K562 (cell line): ENCODE measurements at regions not wholly inside any gene's neighbourhood (a gene's known extent, or its start where the extent isn't known, plus 50 kb on each side); places are given as distances from the start of the nearest gene placed in this dataset.

Experiments
- ATAC-seq: fragments of 200-7000 bp; cut with Tn5 transposase; 3 replicates; pipeline ENCODE4 v1.9.1; 2020; ENCODE audit warnings: moderate library complexity
- BruUV-seq: library from RNA; stranded (reverse); fragments of 400-500 nt; replicated peaks from 2 replicates; lab custom pipeline; 2021; lab: Mats Ljungman, UMichigan
- CTCF ChIA-PET: fragments of 300-600 bp; formaldehyde crosslinking; extraction: SDS; loops from one replicate; lab custom pipeline; 2021; ENCODE audit warnings: low intra/inter-chr PET ratio; lab: Yijun Ruan, JAX
- POLR2A ChIA-PET: fragments of 300-600, 350-650 bp; sonication (Branson Sonifier 250); formaldehyde crosslinking; extraction: SDS; loops from one replicate; lab custom pipeline; 2021; ENCODE audit warnings: antibody characterized with exemption, inconsistent platforms; lab: Yijun Ruan, JAX
- DNase-seq, 4 experiments: peaks; one replicate each; pipeline versions ENCODE4 v3.0.0 to v3.0.0-alpha.2; 2011 to 2018; ENCODE audit warnings: low spot score in 3 of 4, mixed read lengths in 3 of 4; ENCODE audit errors: extremely low read depth in 1 of 4
- FAIRE-seq: peaks from 2 replicates; lab custom pipeline; 2011; peaks lifted over from hg19 to GRCh38; lab: Jason Lieb, UNC
- H2AFZ ChIP-seq: 2 replicates; pipeline ENCODE4 v1.6.0; 2011; ENCODE audit warnings: low read depth, low read length, control low read depth, inconsistent platforms
- H3K27ac ChIP-seq: fragments of 200-600 bp; 3 replicates; pipeline ENCODE4 v1.8.0; 2011; ENCODE audit warnings: low read depth, mild to moderate bottlenecking, control low read depth, inconsistent platforms, low read length, moderate library complexity, mixed read lengths; ENCODE audit errors: extremely low read depth
- H3K27me3 ChIP-seq, 2 experiments: fragments of 300-600 bp in 1 of 2; 2 replicates in 1 of 2; 3 replicates in 1 of 2; pipeline versions ENCODE4 v1.6.0 to v1.8.0; 2011; ENCODE audit warnings: inconsistent platforms in 2 of 2, low read length in 2 of 2, mild to moderate bottlenecking in 1 of 2, mixed read lengths in 1 of 2, moderate library complexity in 1 of 2; ENCODE audit not compliant: control insufficient read depth in 2 of 2, insufficient read depth in 2 of 2
- H3K36me3 ChIP-seq: fragments of 300-600 bp; 3 replicates; pipeline ENCODE4 v1.8.0; 2011; ENCODE audit warnings: mild to moderate bottlenecking, low read length, inconsistent platforms; ENCODE audit not compliant: control insufficient read depth, insufficient read depth
- H3K4me1 ChIP-seq, 2 experiments: fragments of 200-600 bp in 1 of 2; replicated peaks in 1 of 2; 2 replicates in 1 of 2; 3 replicates in 1 of 2; pipeline versions ENCODE4 v1.5.1 to v1.8.0; 2011; ENCODE audit warnings: inconsistent platforms in 2 of 2, low read length in 2 of 2, mild to moderate bottlenecking in 1 of 2, mixed read lengths in 1 of 2, moderate library complexity in 1 of 2; ENCODE audit not compliant: control insufficient read depth in 2 of 2, insufficient read depth in 2 of 2
- H3K4me2 ChIP-seq: 2 replicates; pipeline ENCODE4 v1.6.1; 2011; ENCODE audit warnings: low read length, control low read depth, inconsistent platforms, mixed read lengths; ENCODE audit not compliant: insufficient read depth
- H3K4me3 ChIP-seq: fragments of 200-600 bp; sonication (generic), shearing (Covaris generic); 2 replicates; pipeline ENCODE4 v1.5.1; 2016; ENCODE audit warnings: control low read depth, inconsistent platforms
- H3K79me2 ChIP-seq: fragments of 200-600 bp; 3 replicates; pipeline ENCODE4 v1.8.0; 2011; ENCODE audit warnings: low read length, inconsistent platforms; ENCODE audit not compliant: control insufficient read depth, insufficient read depth
- H3K9ac ChIP-seq, 2 experiments: 2 replicates each; pipeline versions ENCODE4 v1.6.0 to v1.6.1; 2011; ENCODE audit warnings: low read depth in 2 of 2, low read length in 2 of 2, control low read depth in 1 of 2, inconsistent platforms in 1 of 2, mild to moderate bottlenecking in 1 of 2, mixed read lengths in 1 of 2; ENCODE audit not compliant: insufficient read depth in 1 of 2
- H3K9me1 ChIP-seq: one replicate; pipeline ENCODE4 v1.6.0; 2011; ENCODE audit warnings: inconsistent platforms, mild to moderate bottlenecking, low read length, moderate library complexity; ENCODE audit not compliant: control insufficient read depth, insufficient read depth
- H3K9me3 ChIP-seq: replicated peaks from 2 replicates; pipeline ENCODE4 v1.5.1; 2011; ENCODE audit warnings: low read depth, low read length, inconsistent platforms; ENCODE audit not compliant: control insufficient read depth, insufficient read depth
- H4K20me1 ChIP-seq: replicated peaks from 2 replicates; pipeline ENCODE4 v1.6.1; 2011; ENCODE audit warnings: low read length, inconsistent platforms, mixed read lengths; ENCODE audit not compliant: control insufficient read depth, insufficient read depth
- DIDO1 ChIP-seq: fragments of 450-650 bp; IDR thresholded peaks from 2 replicates; pipeline ENCODE4 v1.6.1; 2016; ENCODE audit warnings: low read depth, missing biosample characterization, missing genetic modification characterization
- FIP1L1 ChIP-seq: fragments of 200-400 bp; formaldehyde crosslinking; IDR thresholded peaks from 2 replicates; pipeline ENCODE4 v1.6.1; 2018; ENCODE audit warnings: mild to moderate bottlenecking, low read depth, low read length; ENCODE audit not compliant: poor library complexity, severe bottlenecking
- HDAC6 ChIP-seq: IDR thresholded peaks from 2 replicates; pipeline ENCODE4 v1.6.1; 2012; ENCODE audit warnings: low read depth, mild to moderate bottlenecking, control low read depth, inconsistent platforms, low read length, moderate library complexity
- KLF1 ChIP-seq: fragments of 450-650 bp; IDR thresholded peaks from 2 replicates; pipeline ENCODE4 v1.6.1; 2016; ENCODE audit warnings: missing genetic modification characterization, missing compliant biosample characterization
- SRSF7 ChIP-seq: fragments of 200-400 bp; formaldehyde crosslinking; optimal IDR thresholded peaks from 2 replicates; pipeline ENCODE3; 2017; ENCODE audit warnings: mild to moderate bottlenecking, low read depth, low read length
- STAG1 ChIP-seq: sonication (generic); formaldehyde crosslinking; IDR thresholded peaks from 2 replicates; pipeline ENCODE4 v1.5.0; 2020; ENCODE audit warnings: missing genetic modification reagents, borderline replicate concordance
- ZKSCAN1 ChIP-seq: fragments of 150-350 bp; IDR thresholded peaks from 2 replicates; pipeline ENCODE4 v1.6.1; 2016; ENCODE audit warnings: low read depth, low read length
- ZNF609 ChIP-seq: sonication (generic); formaldehyde crosslinking; IDR thresholded peaks from 2 replicates; pipeline ENCODE4 v1.8.1; 2023; ENCODE audit warnings: missing genetic modification reagents, mild to moderate bottlenecking, borderline replicate concordance
- in situ Hi-C: fragments of 300-500 bp; cut with MboI; formaldehyde crosslinking; loops from 4 replicates; pipeline ENCODE4 v1.15.0; 2018; ENCODE audit warnings: inconsistent platforms, mixed read lengths
- intact Hi-C: fragments of 100-400 bp; cut with micrococcal nuclease; formaldehyde crosslinking; loops from 2 replicates; pipeline ENCODE4 v1.14.2; 2022

- H3K27ac ChIP-seq = no peak overlapping the region
- no peak for FAIRE-seq
- H3K36me3 ChIP-seq = no peaks in the 10 kb centered on the region
- CTCF ChIA-PET = no interaction called here
- no peak overlapping the region for H3K4me3 ChIP-seq
- no peaks in the 10 kb centered on the region for H3K27me3 ChIP-seq
- POLR2A ChIA-PET = no interaction called here
- no peaks in the 10 kb centered on the region for H4K20me1 ChIP-seq
- no peaks in the 10 kb centered on the region for H3K4me1 ChIP-seq
- no peak overlapping the region for H3K4me2 ChIP-seq
- H3K9me1 ChIP-seq = no peaks in the 10 kb centered on the region
- no peaks in the 10 kb centered on the region; the same call in 1 of the 2 replicates for H3K9me3 ChIP-seq
- ATAC-seq = no peak
- in situ Hi-C loops = no loop called here
- TF ChIP-seq SRSF7 = no peak
- TF ChIP-seq HDAC6 = no peak
- no peak for TF ChIP-seq ZKSCAN1
- TF ChIP-seq KLF1 (tag) = no peak
- no peak for TF ChIP-seq ZNF609 (CRISPR knock-in tag)
- no peak for TF ChIP-seq STAG1
- TF ChIP-seq FIP1L1 = no peak
- TF ChIP-seq DIDO1 (tag) = no peak
- no TSS peak for BruUV-seq
- H3K79me2 ChIP-seq = no peaks in the 10 kb centered on the region
- intact Hi-C loops = no loop called here
- no peak overlapping the region for H2AFZ ChIP-seq
- DNase-seq = no peak
- no peak overlapping the region for H3K9ac ChIP-seq
Measured at GRCh38 chr2:146429366-146429765, 1415.5 kb upstream of the ACVR2A start.
